SK-N-SH (cell line): ENCODE measurements at regions not wholly inside any gene's neighbourhood (a gene's known extent, or its start where the extent isn't known, plus 50 kb on each side); places are given as distances from the start of the nearest gene placed in this dataset.

Source experiments
- CTCF ChIA-PET: fragments of 300-600, 350-600 bp; formaldehyde crosslinking; extraction: SDS; loops from one replicate; lab custom pipeline; 2021; lab: Yijun Ruan, JAX
- POLR2A ChIA-PET: fragments of 350-600 bp; sonication (Branson Sonifier 250); formaldehyde crosslinking; extraction: SDS; loops from one replicate; lab custom pipeline; 2020; ENCODE audit warnings: antibody characterized with exemption, inconsistent platforms; lab: Yijun Ruan, JAX
- DNase-seq: peaks from one replicate; pipeline ENCODE4 v3.0.0; 2012
- H2AFZ ChIP-seq: fragments of 200-600 bp; sonication (generic); 2 replicates; pipeline ENCODE4 v1.8.1; 2016; ENCODE audit warnings: antibody characterized with exemption, mild to moderate bottlenecking, low read depth
- H3F3A ChIP-seq: fragments of 200-600 bp; sonication (generic); replicated peaks from 2 replicates; pipeline ENCODE3; 2016; ENCODE audit warnings: antibody characterized with exemption, mild to moderate bottlenecking; ENCODE audit not compliant: insufficient read depth
- H3K27ac ChIP-seq, 2 experiments: fragments of 200-500 bp in 1 of 2; fragments of 200-600 bp in 1 of 2; sonication (Bioruptor generic) in 1 of 2; sonication (generic), shearing (Covaris generic) in 1 of 2; 2 replicates each; pipeline versions ENCODE4 v1.5.1 to v1.6.1; 2014 to 2016; ENCODE audit warnings: low read depth in 2 of 2, inconsistent platforms in 1 of 2, low read length in 1 of 2, mild to moderate bottlenecking in 1 of 2, mixed read lengths in 1 of 2
- H3K27me3 ChIP-seq: fragments of 200-600 bp; sonication (generic), shearing (Covaris generic); 2 replicates; pipeline ENCODE4 v1.6.1; 2016; ENCODE audit warnings: mixed run types; ENCODE audit not compliant: insufficient read depth
- H3K36me3 ChIP-seq, 2 experiments: fragments of 200-500 bp in 1 of 2; fragments of 200-600 bp in 1 of 2; sonication (Bioruptor generic) in 1 of 2; sonication (generic) in 1 of 2; replicated peaks in 1 of 2; 2 replicates each; pipeline versions ENCODE3 to v1.5.1; 2014 to 2016; ENCODE audit warnings: low read length in 1 of 2, mild to moderate bottlenecking in 1 of 2; ENCODE audit not compliant: insufficient read depth in 2 of 2, control insufficient read depth in 1 of 2
- H3K4me1 ChIP-seq, 2 experiments: fragments of 200-500 bp in 1 of 2; fragments of 200-600 bp in 1 of 2; sonication (Bioruptor generic) in 1 of 2; sonication (generic), shearing (Covaris generic) in 1 of 2; 2 replicates each; pipeline versions ENCODE4 v1.5.1 to v1.6.1; 2014 to 2016; ENCODE audit warnings: low read depth in 1 of 2, low read length in 1 of 2, mixed run types in 1 of 2; ENCODE audit not compliant: insufficient read depth in 2 of 2, control insufficient read depth in 1 of 2
- H3K4me2 ChIP-seq: fragments of 200-600 bp; sonication (generic), shearing (Covaris generic); 2 replicates; pipeline ENCODE4 v1.6.1; 2017; ENCODE audit warnings: mixed run types
- H3K4me3 ChIP-seq, 2 experiments: fragments of 200-500 bp in 1 of 2; fragments of 200-600 bp in 1 of 2; sonication (Bioruptor generic) in 1 of 2; sonication (generic), shearing (Covaris generic) in 1 of 2; 2 replicates each; pipeline versions ENCODE4 v1.5.1 to v1.8.1; 2014 to 2016; ENCODE audit warnings: low read depth in 2 of 2, inconsistent platforms in 1 of 2, low read length in 1 of 2, mild to moderate bottlenecking in 1 of 2, mixed read lengths in 1 of 2, moderate library complexity in 1 of 2
- H3K79me2 ChIP-seq: fragments of 200-600 bp; sonication (generic); 2 replicates; pipeline ENCODE4 v1.8.1; 2017; ENCODE audit warnings: mild to moderate bottlenecking; ENCODE audit not compliant: insufficient read depth
- H3K9ac ChIP-seq: fragments of 200-600 bp; sonication (generic); 2 replicates; pipeline ENCODE4 v1.6.1; 2017; ENCODE audit warnings: mixed run types
- H3K9me2 ChIP-seq: fragments of 200-600 bp; sonication (generic); 2 replicates; pipeline ENCODE4 v1.6.1; 2017; ENCODE audit warnings: mixed run types
- H3K9me3 ChIP-seq: fragments of 200-600 bp; sonication (generic); 2 replicates; pipeline ENCODE4 v1.6.1; 2017; ENCODE audit warnings: mixed run types, mild to moderate bottlenecking, moderate library complexity
- H4K20me1 ChIP-seq: fragments of 200-600 bp; sonication (generic); 2 replicates; pipeline ENCODE4 v1.6.1; 2017; ENCODE audit warnings: mild to moderate bottlenecking, mixed run types; ENCODE audit not compliant: insufficient read depth
- CHD2 ChIP-seq: fragments of 150-350 bp; IDR thresholded peaks from 2 replicates; pipeline ENCODE4 v1.6.1; 2018; ENCODE audit warnings: low read length; ENCODE audit not compliant: partially characterized antibody
- EP300 ChIP-seq, 2 experiments: IDR thresholded peaks; 2 replicates each; pipeline versions ENCODE4 v1.4.0 to v1.6.1; 2012; ENCODE audit warnings: borderline replicate concordance in 1 of 2, low read depth in 1 of 2, low read length in 1 of 2
- FOXJ3 ChIP-seq: sonication (generic); formaldehyde crosslinking; IDR thresholded peaks from 2 replicates; pipeline ENCODE4 v1.5.1; 2020; ENCODE audit warnings: mild to moderate bottlenecking, missing genetic modification reagents
- GABPA ChIP-seq: IDR thresholded peaks from 2 replicates; pipeline ENCODE4 v1.4.0; 2012; ENCODE audit warnings: low read depth, mild to moderate bottlenecking
- MEF2A ChIP-seq: IDR thresholded peaks from 2 replicates; pipeline ENCODE4 v1.4.0; 2012; ENCODE audit warnings: low read depth, borderline replicate concordance
- MXI1 ChIP-seq: IDR thresholded peaks from 2 replicates; pipeline ENCODE4 v1.6.1; 2012; ENCODE audit warnings: mild to moderate bottlenecking, low read depth, low read length, improper control_type of control experiment
- NFIC ChIP-seq: IDR thresholded peaks from 2 replicates; pipeline ENCODE4 v1.4.0; 2012; ENCODE audit warnings: borderline replicate concordance
- NRF1 ChIP-seq: IDR thresholded peaks from 2 replicates; pipeline ENCODE4 v1.6.1; 2012; ENCODE audit warnings: low read depth, mild to moderate bottlenecking, low read length
- RFX5 ChIP-seq: IDR thresholded peaks from 2 replicates; pipeline ENCODE4 v1.6.1; 2012; ENCODE audit warnings: mild to moderate bottlenecking, improper control_type of control experiment, low read length
- SMC3 ChIP-seq: IDR thresholded peaks from 2 replicates; pipeline ENCODE4 v1.6.1; 2012; ENCODE audit warnings: low read depth, low read length, improper control_type of control experiment
- TAF1 ChIP-seq: IDR thresholded peaks from 2 replicates; pipeline ENCODE4 v1.6.1; 2012; ENCODE audit warnings: low read depth, mild to moderate bottlenecking, low read length, moderate library complexity, borderline replicate concordance
- TCF12 ChIP-seq: IDR thresholded peaks from 2 replicates; pipeline ENCODE4 v1.4.0; 2012
- TEAD4 ChIP-seq: IDR thresholded peaks from 2 replicates; pipeline ENCODE4 v1.4.0; 2012; ENCODE audit warnings: mild to moderate bottlenecking, borderline replicate concordance; ENCODE audit not compliant: insufficient read depth
- USF2 ChIP-seq: fragments of 150-350 bp; IDR thresholded peaks from 2 replicates; pipeline ENCODE4 v1.6.1; 2017; ENCODE audit warnings: antibody characterized with exemption, low read length, low read depth, borderline replicate concordance
- WGBS: methylation state at CpG from one replicate; pipeline ENCODE4 v1.1.6; 2017; ENCODE audit warnings: low lambda C conversion rate; 5-methylcytosine and 5-hydroxymethylcytosine counted together
- TF ChIP-seq, protein P1 (sequence below): fragments of 150-350 bp; IDR thresholded peaks from 2 replicates; pipeline ENCODE4 v1.6.1; 2016; ENCODE audit warnings: mild to moderate bottlenecking, low read depth, low read length
- TF ChIP-seq, protein P2 (sequence below): IDR thresholded peaks from 2 replicates; pipeline ENCODE4 v1.4.0; 2012; ENCODE audit warnings: low read depth, borderline replicate concordance
- TF ChIP-seq, protein P3 (sequence below): fragments of 200-600 bp; sonication (generic); IDR thresholded peaks from 2 replicates; pipeline ENCODE4 v1.6.1; 2017; ENCODE audit warnings: antibody characterized with exemption, mild to moderate bottlenecking, moderate library complexity
- TF ChIP-seq, protein P4 (sequence below): IDR thresholded peaks from 2 replicates; pipeline ENCODE4; 2012

DNA sequence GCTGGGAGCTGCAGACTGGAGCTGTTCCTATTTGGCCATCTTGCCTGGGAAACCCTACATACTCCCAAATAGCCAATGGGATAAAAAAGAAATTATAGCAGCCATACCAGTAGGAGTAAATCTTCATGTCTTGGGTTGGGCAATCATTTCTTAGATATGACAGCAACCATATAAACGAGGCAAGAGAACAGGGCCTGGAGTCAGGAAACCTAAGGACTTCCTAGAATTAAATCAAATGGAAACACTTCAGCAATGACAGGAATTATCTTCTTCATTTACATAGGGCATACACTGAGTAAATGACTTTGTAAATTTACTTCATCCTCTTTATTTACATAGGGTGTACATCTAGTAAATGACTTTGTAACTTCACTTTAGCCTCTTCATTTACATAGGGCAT, 286.6 kb upstream of the POGK start:
- no peak overlapping the region for H3K27ac ChIP-seq
- H3F3A ChIP-seq = no peaks in the 10 kb centered on the region
- no peaks in the 10 kb centered on the region for H3K27me3 ChIP-seq
- no peaks in the 10 kb centered on the region for H3K9me3 ChIP-seq
- H3K79me2 ChIP-seq = no peaks in the 10 kb centered on the region
- POLR2A ChIA-PET = no interaction called here
- H2AFZ ChIP-seq = no peak overlapping the region
- TF ChIP-seq, protein P1, sequence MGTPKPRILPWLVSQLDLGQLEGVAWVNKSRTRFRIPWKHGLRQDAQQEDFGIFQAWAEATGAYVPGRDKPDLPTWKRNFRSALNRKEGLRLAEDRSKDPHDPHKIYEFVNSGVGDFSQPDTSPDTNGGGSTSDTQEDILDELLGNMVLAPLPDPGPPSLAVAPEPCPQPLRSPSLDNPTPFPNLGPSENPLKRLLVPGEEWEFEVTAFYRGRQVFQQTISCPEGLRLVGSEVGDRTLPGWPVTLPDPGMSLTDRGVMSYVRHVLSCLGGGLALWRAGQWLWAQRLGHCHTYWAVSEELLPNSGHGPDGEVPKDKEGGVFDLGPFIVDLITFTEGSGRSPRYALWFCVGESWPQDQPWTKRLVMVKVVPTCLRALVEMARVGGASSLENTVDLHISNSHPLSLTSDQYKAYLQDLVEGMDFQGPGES = no peak
- TF ChIP-seq, protein P2, sequence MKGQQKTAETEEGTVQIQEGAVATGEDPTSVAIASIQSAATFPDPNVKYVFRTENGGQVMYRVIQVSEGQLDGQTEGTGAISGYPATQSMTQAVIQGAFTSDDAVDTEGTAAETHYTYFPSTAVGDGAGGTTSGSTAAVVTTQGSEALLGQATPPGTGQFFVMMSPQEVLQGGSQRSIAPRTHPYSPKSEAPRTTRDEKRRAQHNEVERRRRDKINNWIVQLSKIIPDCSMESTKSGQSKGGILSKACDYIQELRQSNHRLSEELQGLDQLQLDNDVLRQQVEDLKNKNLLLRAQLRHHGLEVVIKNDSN = no peak
- TF ChIP-seq, protein P3, sequence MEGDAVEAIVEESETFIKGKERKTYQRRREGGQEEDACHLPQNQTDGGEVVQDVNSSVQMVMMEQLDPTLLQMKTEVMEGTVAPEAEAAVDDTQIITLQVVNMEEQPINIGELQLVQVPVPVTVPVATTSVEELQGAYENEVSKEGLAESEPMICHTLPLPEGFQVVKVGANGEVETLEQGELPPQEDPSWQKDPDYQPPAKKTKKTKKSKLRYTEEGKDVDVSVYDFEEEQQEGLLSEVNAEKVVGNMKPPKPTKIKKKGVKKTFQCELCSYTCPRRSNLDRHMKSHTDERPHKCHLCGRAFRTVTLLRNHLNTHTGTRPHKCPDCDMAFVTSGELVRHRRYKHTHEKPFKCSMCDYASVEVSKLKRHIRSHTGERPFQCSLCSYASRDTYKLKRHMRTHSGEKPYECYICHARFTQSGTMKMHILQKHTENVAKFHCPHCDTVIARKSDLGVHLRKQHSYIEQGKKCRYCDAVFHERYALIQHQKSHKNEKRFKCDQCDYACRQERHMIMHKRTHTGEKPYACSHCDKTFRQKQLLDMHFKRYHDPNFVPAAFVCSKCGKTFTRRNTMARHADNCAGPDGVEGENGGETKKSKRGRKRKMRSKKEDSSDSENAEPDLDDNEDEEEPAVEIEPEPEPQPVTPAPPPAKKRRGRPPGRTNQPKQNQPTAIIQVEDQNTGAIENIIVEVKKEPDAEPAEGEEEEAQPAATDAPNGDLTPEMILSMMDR = no peak
- TF ChIP-seq MXI1 (no peak), TCF12 (no peak)
- no peaks in the 10 kb centered on the region for H3K36me3 ChIP-seq
- H3K4me1 ChIP-seq = no peaks in the 10 kb centered on the region
- no peak overlapping the region for H3K9ac ChIP-seq
- no peak overlapping the region for H3K4me3 ChIP-seq
- no peak for DNase-seq
- 0% methylated on average over 1 of the region's 1 CpG for WGBS
- H4K20me1 ChIP-seq = no peaks in the 10 kb centered on the region
- H3K4me2 ChIP-seq = no peak overlapping the region
- CTCF ChIA-PET = no interaction called here
- no peaks in the 10 kb centered on the region for H3K9me2 ChIP-seq

- ChIA-PET CTCF (no interaction called here), POLR2A (no interaction called here)
- H2AFZ ChIP-seq = no peak overlapping the region
- H3K36me3 ChIP-seq = no peaks in the 10 kb centered on the region
- no peak overlapping the region for H3K27ac ChIP-seq
- no peak overlapping the region for H3K4me3 ChIP-seq
- no peaks in the 10 kb centered on the region for H4K20me1 ChIP-seq
- no peak for DNase-seq
- no peaks in the 10 kb centered on the region for H3K79me2 ChIP-seq
- no peaks in the 10 kb centered on the region for H3K9me2 ChIP-seq
- H3F3A ChIP-seq = no peaks in the 10 kb centered on the region
- H3K4me2 ChIP-seq = no peak overlapping the region
- no peak overlapping the region for H3K9ac ChIP-seq
- H3K9me3 ChIP-seq = no peaks in the 10 kb centered on the region
- H3K4me1 ChIP-seq = no peaks in the 10 kb centered on the region
- no peaks in the 10 kb centered on the region for H3K27me3 ChIP-seq
- TF ChIP-seq TCF12 (no peak), MEF2A (no peak), GABPA (no peak), USF2 (no peak), NRF1 (no peak), FOXJ3 (CRISPR knock-in tag) (no peak), RFX5 (no peak), CHD2 (no peak), TEAD4 (no peak), SMC3 (no peak), EP300 (IDR thresholded peaks at IDR 0.05; ENCODE audit: borderline replicate concordance in 1 of 2, low read depth in 1 of 2, low read length in 1 of 2) (no peak), NFIC (no peak), TAF1 (no peak)
- TF ChIP-seq, protein P4, sequence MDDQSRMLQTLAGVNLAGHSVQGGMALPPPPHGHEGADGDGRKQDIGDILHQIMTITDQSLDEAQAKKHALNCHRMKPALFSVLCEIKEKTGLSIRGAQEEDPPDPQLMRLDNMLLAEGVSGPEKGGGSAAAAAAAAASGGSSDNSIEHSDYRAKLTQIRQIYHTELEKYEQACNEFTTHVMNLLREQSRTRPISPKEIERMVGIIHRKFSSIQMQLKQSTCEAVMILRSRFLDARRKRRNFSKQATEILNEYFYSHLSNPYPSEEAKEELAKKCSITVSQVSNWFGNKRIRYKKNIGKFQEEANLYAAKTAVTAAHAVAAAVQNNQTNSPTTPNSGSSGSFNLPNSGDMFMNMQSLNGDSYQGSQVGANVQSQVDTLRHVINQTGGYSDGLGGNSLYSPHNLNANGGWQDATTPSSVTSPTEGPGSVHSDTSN = no peak
- TF ChIP-seq, protein P3 = no peak
- TF ChIP-seq, protein P1 = no peak
These were observed 268.3 kb upstream of the POGK start for GRCh38 chr1:166570954-166571353.
